GM12875 (cell line): ENCODE measurements at regions not wholly inside any gene's neighbourhood (a gene's known extent, or its start where the extent isn't known, plus 50 kb on each side); places are given as distances from the start of the nearest gene placed in this dataset.

ENCODE experiments used
- H3K4me3 ChIP-seq: one replicate; pipeline ENCODE4 v1.5.1; 2011; ENCODE audit warnings: low read depth, low read length, control low read depth
- TF ChIP-seq, protein P1 (sequence below): IDR thresholded peaks from 2 replicates; pipeline ENCODE4 v1.5.1; 2011; ENCODE audit warnings: low read depth, mild to moderate bottlenecking, control low read depth, inconsistent platforms, low read length, moderate library complexity, borderline replicate concordance; ENCODE audit not compliant: insufficient read depth

DNA sequence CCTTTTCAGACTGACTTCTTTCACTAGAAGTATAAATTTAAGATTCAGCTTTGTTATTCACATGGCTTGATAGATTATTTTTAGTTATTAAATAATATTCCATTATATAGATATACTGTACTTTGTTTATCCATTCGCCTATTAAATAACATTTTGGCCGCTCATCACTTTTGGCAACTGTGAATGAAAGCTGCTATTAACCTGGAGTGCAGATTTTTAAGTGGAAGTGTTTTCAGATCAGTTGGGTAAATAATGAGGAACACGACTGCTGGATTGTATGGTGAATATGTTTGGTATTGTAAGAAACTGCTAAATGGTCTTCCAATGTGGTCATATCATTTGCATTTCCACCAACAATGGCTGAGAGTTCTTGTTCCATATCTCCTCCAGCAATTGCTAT lies 97.6 kb upstream of the ZNF804B start:
- TF ChIP-seq, protein P1, sequence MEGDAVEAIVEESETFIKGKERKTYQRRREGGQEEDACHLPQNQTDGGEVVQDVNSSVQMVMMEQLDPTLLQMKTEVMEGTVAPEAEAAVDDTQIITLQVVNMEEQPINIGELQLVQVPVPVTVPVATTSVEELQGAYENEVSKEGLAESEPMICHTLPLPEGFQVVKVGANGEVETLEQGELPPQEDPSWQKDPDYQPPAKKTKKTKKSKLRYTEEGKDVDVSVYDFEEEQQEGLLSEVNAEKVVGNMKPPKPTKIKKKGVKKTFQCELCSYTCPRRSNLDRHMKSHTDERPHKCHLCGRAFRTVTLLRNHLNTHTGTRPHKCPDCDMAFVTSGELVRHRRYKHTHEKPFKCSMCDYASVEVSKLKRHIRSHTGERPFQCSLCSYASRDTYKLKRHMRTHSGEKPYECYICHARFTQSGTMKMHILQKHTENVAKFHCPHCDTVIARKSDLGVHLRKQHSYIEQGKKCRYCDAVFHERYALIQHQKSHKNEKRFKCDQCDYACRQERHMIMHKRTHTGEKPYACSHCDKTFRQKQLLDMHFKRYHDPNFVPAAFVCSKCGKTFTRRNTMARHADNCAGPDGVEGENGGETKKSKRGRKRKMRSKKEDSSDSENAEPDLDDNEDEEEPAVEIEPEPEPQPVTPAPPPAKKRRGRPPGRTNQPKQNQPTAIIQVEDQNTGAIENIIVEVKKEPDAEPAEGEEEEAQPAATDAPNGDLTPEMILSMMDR, result no peak
- no peak overlapping the region for H3K4me3 ChIP-seq

GRCh38 chr7:88647825-88648224 lies 111.7 kb upstream of the ZNF804B start:
- no peak overlapping the region for H3K4me3 ChIP-seq
- TF ChIP-seq, protein P1, result no peak

GRCh38 chr7:88638583-88638982 lies 120.9 kb upstream of the ZNF804B start:
- no peak overlapping the region for H3K4me3 ChIP-seq
- TF ChIP-seq, protein P1, result no peak

DNA sequence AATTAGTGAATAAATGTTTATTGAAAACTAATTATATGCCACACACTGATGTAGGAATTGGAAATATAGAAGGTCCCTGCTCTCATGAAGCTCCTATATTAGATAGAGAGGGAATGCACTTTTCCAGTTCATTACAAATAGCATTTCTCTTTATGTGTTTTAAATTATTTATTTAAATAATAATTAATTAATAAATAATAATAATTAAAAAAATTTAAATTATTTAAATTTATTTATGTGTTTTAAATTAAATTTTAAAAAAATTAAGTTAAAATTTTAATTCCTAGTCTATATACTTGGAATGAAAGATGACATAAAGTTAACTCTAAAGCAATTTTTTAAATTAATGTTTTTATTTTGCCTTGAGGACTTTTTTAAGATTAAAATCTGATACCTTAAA lies 121.7 kb upstream of the ZNF804B start:
- H3K4me3 ChIP-seq, result no peak overlapping the region
- TF ChIP-seq, protein P1, result no peak

DNA sequence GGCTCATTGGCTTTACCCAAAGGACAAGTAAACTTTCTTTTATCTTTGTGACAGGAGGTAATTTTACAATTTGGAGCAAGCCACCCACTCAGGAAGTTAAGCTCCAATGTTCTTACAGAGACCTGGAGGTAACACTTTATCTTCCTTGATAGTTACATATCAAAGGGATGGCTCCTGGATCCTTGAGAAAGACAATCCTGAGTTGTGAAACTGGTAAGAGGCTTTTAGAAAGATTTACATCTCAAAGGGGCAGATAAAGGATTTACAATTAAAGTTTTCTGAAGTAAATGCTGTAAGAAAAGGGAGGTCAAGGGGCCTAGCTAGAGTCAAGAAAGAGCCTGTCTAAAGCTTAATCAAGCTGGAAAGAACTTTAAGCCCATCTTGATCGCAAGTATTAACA lies 124.4 kb upstream of the ZNF804B start:
- no peak overlapping the region for H3K4me3 ChIP-seq
- TF ChIP-seq, protein P1, result no peak

DNA sequence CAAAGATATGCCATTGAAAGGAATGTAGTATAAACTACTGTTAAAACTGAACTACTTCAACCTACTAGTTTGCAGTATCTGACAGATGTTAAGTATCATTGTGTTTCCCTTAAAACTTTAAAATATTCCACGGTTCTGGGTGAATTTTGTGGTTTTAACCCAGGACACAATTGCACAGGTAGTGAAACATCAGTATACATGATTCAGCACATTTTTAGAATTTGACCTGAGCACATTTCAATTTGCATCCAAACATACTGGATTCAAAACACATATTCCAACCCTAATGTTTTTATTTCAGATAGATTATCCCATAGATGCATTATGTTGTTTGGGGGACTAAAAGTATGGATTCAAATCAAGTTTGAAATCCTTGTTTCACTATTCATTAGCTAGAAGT lies 129.9 kb upstream of the ZNF804B start:
- TF ChIP-seq, protein P1, result no peak

GRCh38 chr7:88628363-88629085 lies 131.0 kb upstream of the ZNF804B start:
- H3K4me3 ChIP-seq, result no peak overlapping the region

More for the DNA sequence above, 129.9 kb upstream of the ZNF804B start:
- no peak overlapping the region for H3K4me3 ChIP-seq

More at GRCh38 chr7:88628363-88629085, 131.0 kb upstream of the ZNF804B start:
- TF ChIP-seq, protein P1, result no peak
